ENCODE measurements at regions not wholly inside any gene's neighbourhood (a gene's known extent, or its start where the extent isn't known, plus 50 kb on each side); places are given as distances from the start of the nearest gene placed in this dataset.
"Not testable (repeated sequence)": the region's sequence is repeated elsewhere in the genome, so short reads cannot be mapped to it uniquely, and the experiment has no call there.

DNA sequence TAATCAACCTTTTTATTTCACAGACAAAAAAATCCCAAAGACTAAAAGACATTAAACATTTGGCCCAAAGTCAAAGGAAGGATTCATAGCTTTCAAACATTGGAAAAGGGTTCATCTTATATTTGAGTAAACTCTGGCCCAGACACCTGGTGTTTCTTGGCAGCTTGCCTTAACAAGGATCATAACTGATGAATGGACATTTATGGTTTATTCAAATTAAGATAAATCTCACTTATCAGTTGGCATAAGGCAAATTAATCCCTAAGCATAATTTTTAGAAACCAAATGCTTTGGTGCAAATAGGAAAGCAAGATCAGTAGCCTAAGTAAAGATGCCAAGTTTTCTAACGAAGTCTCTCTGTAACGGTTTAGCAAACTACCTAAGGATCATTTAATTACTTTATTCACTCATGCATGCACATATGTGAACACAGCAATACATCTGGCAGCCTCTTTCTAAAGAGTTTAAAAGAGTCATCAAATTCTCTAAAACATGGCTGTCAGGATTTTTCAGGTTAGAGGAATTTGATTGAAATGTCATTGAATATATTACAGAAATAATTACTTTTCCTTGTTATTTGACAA is 323.4 kb upstream of the RBMS1 start:
- DNase-seq, result no peak

DNA sequence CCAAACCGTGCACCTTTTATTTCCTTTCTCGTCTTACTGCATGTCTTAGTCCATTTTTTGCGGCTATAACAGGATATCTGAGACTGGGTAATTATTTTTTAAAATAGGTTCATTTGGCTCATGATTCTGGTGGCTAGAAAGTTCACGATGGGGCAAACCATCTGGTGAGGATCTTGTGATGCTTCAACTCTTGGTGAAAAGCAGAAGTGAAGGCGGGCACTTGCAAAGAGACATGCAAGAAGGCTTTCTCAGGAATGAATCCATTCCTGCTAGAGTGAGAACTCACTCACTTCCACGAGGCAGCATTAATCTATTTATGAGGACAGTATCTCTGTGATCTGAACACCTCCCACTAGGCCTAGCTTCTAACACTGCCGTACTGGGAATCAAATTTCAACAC is 327.1 kb upstream of the RBMS1 start:
- DNase-seq, result no peak

DNA sequence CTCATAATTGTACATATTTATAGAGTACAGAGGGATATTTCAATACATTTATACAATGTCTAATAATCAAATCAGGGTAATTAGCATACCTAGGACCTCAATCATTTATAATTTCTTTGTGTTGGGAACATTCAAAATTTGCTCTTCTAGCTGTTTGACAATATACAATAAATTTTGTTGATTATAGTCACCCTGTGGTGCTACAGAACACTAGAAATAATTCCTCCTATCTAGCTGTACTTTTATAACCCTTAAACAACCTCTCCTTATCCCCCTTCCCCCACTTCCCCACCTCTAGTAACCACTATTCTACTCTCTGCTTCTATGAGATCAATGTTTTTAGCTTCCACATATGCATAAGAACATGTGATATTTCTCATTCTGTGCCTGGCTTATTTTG is 328.4 kb upstream of the RBMS1 start:
- DNase-seq, result no peak

- DNase-seq, result no peak
Observed at GRCh38 chr2:160825433-160825832, 331.8 kb upstream of the RBMS1 start.

- DNase-seq, result no peak
Observed at GRCh38 chr2:160826496-160826895, 332.9 kb upstream of the RBMS1 start.

GRCh38 chr2:160828076-160828475 is 332.2 kb upstream of the TANK start:
- DNase-seq, result no peak

GRCh38 chr2:160832381-160832780 is 327.8 kb upstream of the TANK start:
- DNase-seq, result not testable (repeated sequence)

GRCh38 chr2:160835166-160835565 is 325.1 kb upstream of the TANK start:
- no peak for DNase-seq

- DNase-seq, result no peak
Observed at GRCh38 chr2:160836755-160837154, 323.5 kb upstream of the TANK start.

DNA sequence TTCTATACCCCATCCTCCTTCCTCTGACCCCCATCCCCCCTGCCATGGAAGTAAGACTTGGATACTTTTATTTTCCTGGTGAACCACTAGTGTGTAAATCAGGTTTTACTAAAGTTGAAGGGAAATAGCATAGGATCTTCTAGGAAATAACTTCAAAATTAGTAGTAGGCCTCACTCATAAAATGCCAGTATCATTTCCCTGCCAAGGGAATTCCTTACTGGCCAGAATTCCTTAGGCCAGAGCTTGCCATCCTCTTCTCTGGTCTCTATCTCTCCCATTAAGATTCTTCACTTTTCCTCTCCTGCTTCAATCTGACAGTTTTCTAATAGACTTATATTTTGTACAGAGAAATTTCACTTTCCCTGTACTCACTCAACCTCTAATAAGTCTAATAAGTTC is 322.8 kb upstream of the TANK start:
- no peak for DNase-seq

DNA sequence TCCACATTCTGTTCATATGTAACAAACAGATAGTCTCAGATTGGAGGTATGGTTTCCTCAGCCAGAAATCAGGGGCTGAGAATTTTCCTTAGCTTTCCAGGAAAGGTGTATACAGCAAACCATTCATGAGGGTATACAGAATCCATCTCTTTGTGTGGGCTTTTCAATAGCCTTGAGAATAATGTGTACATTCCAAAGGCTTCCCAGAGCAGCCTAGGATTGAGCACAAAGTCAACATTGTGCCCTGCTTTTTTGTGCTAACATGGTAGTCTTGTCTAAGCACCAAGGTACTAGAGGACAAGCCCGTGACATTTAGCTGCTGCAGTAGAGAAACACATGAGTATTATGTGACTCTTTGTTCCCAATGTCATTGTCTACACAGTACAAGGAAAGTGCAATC is 322.1 kb upstream of the TANK start:
- DNase-seq, result no peak

- no peak for DNase-seq
Observed at GRCh38 chr2:160838691-160839090, 321.5 kb upstream of the TANK start.

DNA sequence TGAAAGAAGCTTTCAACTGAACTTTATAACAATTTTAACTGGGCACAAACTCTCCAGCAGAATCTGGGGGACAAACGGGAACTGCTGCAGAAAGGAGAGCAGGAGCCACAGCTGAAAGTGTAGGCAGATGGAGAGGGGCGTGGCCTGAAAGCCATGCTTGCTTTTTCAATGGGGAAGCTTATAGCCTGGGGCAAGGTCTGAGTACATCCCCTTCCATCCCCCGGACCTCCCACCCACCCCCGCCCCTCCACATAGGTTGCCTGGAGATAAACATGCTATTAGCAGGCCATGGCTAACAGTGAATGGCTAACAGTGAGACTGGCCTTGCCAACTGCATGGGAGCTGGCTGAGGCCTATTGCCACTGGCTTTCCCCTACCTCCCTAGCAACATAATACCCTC is 317.9 kb upstream of the TANK start:
- no peak for DNase-seq

DNA sequence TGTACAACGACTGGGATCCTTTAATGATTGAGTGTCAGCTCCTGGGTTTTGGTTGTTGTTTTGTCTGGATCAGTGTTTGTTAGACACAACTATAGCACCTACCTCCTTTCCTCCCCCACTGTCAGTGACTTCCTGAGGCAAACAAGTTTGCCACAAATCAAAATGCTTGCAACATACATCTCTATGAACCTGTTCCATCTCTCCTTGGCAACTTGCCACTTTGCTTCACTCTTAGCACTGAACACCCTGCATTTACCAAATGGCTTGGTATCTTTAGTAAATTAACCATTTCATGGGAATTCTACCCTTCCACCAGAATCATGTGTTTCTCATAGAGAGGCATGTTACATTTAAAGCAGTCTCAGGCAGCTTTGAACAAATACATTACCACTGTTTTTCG is 301.1 kb upstream of the TANK start:
- DNase-seq, result no peak

GRCh38 chr2:160862226-160862625 is 298.0 kb upstream of the TANK start:
- no peak for DNase-seq

GRCh38 chr2:160868891-160869290 is 291.3 kb upstream of the TANK start:
- no peak for DNase-seq

- no peak for DNase-seq
Observed at GRCh38 chr2:160869411-160869810, 290.8 kb upstream of the TANK start.

- no peak for DNase-seq
Observed at GRCh38 chr2:160870729-160871465, 289.3 kb upstream of the TANK start.

DNA sequence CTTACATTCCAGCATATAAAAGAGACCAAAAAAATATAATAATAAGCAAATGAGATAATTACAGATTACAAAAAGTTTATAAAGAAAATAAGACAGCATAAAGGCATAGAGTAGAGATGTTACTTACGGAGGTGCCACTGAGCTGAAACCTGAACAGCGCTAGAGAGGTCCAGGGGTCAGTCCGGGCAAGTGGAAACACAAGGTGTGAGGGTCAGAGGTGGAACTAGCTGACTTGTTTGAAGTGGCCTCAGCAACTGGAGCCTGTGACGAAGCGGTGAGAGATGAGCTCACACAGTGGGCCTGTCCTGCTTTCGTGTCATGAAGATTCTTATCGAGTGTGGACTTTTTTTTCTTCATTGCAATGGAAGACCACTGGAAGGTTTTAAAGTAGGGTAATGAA is 288.3 kb upstream of the TANK start:
- DNase-seq, result no peak

DNA sequence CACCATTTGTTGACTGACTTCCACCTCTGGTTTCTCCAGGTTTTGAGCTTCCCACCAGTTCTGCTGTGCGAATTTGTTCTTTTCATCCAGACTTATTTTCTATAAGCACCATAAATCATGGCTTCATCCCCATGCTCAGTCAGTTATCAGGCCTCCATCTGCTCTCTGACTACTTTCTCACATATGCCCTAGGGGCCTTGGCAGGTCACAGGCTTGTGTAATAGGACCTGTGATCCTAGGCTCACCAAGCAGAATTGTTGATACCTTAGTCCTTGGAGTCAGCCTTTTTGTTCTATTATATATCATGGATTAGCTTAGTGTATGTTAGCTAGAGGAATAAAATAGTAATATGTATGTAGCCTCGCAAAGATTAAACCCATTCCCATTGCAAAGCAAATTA is 284.2 kb upstream of the TANK start:
- DNase-seq, result no peak

- no peak for DNase-seq
Observed at GRCh38 chr2:160876765-160877164, 283.5 kb upstream of the TANK start.

GRCh38 chr2:160878618-160879017 is 281.6 kb upstream of the TANK start:
- DNase-seq, result no peak

- no peak for DNase-seq
Observed at GRCh38 chr2:160882906-160883305, 277.3 kb upstream of the TANK start.

GRCh38 chr2:160884056-160884455 is 276.2 kb upstream of the TANK start:
- no peak for DNase-seq

Data from activated naive CD4-positive, alpha-beta T cell treated with Interleukin-2 at 50 U/mL for 16 hours (primary cell).